HG03520 (cell line): ENCODE measurements at regions not wholly inside any gene's neighbourhood (a gene's known extent, or its start where the extent isn't known, plus 50 kb on each side); places are given as distances from the start of the nearest gene placed in this dataset.
"Not testable (repeated sequence)": the region's sequence is repeated elsewhere in the genome, so short reads cannot be mapped to it uniquely, and the experiment has no call there.

Source experiments
- ATAC-seq: cut with Tn5 transposase; IDR thresholded peaks from one replicate; pipeline ENCODE4 v1.9.1; 2021; ENCODE audit warnings: mild to moderate bottlenecking, moderate library complexity; ENCODE audit not compliant: unreplicated experiment

GRCh38 chr18:67455890-67456501, 60.5 kb downstream of the DSEL start:
- no peak for ATAC-seq

- ATAC-seq: no peak
Observed at GRCh38 chr18:67453901-67454300, 62.6 kb downstream of the DSEL start.

DNA sequence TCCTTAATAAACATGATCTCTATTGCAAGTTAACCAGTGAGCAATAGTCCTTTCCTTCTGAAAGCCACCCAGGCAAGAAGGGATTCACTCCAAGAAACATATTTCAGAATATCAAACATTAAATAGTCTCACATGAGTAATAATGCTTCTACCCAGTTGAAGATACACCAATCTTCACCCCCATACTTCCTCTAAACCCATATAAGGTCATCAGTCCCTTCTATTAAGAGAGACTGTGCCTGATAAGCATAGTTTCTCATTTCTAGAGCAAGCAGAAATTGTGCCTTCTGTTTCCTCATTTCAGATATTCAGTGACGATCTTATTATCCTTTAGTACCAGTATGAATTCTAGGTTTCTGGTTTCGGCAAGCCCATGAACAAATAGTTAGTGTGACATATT, 64.6 kb downstream of the DSEL start:
- ATAC-seq: no peak

GRCh38 chr18:67451101-67451500, 65.4 kb downstream of the DSEL start:
- not testable (repeated sequence) for ATAC-seq

GRCh38 chr18:67433971-67434370, 82.5 kb downstream of the DSEL start:
- ATAC-seq: no peak

- no peak for ATAC-seq
Observed at GRCh38 chr18:67432806-67433205, 83.7 kb downstream of the DSEL start.

GRCh38 chr18:67428805-67429204, 87.7 kb downstream of the DSEL start:
- no peak for ATAC-seq

- no peak for ATAC-seq
Observed at GRCh38 chr18:67428158-67428557, 88.4 kb downstream of the DSEL start.

DNA sequence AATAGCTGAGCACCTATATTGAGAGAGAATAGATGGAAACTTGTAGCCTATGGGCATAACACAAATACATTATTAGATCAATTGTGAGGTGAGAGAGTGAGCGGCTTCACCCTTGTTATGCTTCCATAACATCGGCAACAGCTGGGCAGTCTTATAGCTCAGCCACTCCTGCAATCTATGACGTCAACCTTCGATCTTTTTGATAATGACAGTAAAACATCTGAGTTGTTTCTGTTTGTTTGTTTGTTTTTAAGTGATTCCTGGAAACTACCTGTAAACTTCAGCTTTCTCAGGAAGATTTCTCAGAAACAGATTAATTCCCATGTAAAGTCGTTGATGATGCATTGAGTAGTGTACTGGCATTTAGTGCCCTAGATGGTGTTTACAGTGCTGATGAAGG, 90.0 kb downstream of the DSEL start:
- ATAC-seq: no peak

DNA sequence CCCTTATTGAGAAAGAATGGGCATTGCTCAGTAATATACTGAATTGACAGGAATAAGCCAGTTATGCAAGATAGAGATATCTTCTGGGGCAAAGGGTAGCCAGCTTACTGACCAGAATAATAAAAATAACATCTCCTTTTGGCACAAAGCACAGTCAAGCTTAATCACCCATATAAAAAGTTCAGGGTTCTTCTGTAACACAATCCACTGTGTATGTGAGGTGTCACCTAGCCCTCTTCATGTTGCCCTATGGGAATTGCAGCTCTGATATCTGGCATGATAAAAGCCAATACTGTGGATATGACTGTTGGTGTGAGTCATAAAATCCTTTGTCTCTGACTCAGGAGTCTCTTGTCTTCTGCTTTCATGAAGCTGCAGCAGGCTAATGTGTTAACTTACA, 90.8 kb downstream of the DSEL start:
- ATAC-seq: no peak

DNA sequence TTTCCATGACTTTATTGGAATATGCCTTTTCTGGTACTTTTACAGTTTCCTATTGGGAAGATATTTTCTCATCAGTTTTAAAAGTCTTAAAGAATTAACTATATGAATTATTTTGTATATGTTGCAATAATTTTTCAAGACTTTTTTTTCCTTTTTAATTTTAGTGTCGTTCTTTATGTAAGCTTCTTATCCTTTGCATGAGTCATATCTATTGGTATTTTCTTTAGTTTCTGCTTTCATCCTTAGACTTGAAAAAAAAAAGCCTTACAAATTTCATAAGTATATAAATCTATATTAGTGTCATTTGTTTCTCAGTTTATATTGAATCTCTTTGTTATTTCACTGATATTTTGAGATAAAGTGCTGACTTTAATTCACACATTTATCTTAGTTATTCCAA, 94.9 kb downstream of the DSEL start:
- no peak for ATAC-seq

DNA sequence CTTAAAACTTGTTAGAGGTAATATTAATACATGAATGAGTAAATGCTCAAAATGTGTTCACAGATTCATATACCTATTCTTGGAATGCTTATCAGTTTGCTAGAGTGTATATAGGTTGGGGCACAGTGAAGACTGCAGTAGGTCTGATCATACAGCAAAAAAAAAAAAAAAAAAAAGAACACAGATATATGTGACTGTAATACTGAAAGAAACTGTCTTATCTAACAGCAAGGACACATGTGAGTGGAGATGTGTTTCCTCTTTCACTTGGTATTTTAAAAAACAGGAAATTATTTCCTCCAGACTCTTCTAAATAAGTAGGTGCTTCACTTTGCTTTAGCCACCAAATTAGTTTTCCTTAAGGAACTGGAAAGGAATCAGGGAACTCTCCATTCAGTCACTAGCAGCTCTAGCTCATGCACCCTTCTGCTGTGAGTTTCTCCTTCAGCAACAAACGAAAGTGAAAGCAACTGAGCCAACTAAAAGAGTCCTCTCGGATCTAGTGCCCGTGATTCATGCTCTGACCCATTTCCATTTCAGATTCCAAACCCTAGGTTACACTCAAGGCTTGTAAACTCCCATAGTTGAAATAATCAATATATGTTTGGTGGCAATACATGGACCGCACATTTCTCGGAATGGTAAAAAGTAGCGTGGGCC, 98.5 kb downstream of the DSEL start:
- peak; percentile 85 for ATAC-seq

GRCh38 chr18:67411116-67411515, 105.4 kb downstream of the DSEL start:
- no peak for ATAC-seq

DNA sequence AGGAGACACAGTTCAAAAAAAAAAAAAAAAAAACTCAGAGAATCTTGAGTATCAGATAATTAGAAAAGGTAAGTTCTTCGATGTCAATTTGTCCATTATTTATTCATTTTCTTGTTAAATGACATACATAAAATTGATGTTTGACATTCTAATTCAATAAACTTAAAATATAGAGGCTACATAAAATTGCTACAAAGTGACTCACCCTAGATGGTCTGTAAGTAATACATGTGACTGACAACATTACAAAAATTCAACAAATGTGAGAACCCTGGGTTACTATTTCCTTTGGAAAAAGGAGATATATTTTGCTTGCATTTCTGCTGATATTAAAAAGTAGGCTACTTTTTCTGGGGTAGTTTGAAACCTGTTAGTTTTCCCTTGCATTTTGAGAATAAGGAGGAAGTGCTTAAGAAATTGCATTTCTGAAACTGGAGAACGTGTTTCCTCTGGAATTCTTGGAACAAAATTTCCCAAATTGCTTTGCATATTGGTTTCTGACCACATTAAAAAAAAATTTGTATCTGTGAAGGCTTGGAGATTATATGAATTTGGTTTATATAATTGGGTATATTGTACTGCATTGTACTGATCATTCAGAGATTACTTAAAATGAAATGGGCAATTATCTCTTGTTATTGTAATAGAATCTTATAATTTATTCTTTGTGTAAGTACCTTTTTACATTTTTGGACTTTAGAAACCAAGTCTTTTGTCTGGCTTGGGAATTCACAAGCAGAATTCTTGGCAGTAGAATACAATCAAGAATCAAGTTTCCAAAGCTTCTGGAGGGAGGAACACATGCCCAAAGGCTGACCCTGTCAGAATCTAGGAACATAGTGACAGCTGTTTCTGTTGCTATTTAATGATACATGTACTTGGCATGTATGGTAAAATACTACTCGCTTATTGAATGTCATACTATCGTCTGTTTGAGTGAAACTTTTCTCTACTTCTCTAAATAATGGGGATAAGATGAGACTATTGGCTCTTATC, 106.1 kb downstream of the DSEL start:
- no peak for ATAC-seq

DNA sequence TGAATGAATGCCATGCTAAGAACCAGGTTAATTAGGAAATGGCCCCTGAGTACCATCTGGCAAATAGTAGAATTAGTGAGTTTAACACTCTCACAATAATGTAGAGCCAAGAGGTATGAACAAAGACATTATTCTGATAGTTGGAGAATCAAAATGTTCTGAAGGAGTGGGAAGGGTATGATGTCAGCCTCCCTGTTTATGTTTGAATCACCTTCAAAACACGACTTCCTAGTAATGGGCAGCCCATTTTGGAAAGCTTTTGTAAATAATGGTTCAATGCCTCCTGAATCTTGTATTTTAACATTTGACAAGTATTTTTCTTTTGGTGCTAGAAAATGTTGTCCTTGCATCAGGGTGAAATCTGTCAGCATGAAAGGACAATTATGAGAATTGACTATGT, 108.3 kb downstream of the DSEL start:
- ATAC-seq: no peak

DNA sequence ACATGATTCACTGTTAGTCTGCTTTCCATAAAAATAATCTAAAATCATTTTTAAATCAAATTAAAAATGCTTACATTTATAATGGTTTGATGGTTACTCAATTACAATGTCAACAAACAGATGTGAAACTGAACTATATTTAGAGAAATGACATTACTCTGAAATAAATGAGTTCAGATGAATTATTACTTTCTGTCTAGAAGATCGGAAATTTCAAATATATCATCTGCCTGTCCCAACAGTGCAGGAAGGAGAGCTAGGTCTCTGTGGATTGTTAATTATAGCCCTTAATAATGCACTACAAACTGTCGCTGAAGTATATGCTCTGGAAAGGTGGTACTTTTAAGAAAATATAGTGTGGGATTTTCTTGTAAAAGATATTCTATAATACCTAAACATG, 109.8 kb downstream of the DSEL start:
- ATAC-seq: no peak

DNA sequence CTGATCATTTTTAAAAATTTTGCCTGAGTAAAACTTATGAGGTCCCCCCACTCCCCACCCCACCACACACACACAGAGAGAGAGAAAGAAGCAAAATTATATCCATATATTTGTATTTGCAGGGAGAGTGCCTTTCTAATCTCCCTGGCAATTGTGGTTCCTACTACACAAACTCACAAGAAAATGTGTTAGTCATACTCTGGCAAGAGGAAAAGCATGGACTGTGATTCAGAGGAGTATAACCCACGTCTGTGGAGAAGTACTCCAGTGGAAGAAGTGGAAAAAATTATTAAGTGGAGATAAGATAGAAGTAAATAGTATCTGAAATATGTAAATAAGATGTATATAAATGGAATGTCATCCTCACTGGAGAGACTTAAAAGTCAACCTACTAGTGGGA, 114.0 kb downstream of the DSEL start:
- ATAC-seq: no peak

DNA sequence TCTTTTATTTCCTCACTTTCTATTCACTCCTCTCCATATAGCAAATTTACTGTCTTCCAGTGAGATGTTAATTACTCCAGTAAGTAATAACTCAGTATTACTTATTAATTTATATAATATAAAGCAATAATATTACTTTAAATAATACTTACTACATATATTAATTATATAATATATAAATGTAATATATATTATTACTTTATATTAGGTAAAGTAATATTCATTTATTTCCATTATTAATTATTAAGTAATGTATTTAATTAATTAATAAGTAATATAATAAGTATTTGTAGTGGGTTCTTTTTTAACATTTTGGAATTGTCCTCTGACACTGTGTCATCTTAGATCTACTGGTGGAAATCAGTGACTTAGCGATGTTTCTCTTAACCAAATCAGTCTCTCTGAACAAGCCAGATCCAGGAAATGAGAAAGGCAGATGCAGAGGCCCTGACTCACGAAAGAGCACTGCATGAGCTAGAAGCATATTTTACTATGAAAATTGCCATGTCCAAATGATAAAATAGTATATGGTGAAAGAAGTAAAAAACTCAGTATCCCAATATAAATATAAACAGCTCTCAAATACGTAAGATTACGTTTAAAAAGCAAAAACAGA, 115.9 kb downstream of the DSEL start:
- ATAC-seq: no peak

- ATAC-seq: no peak
Observed at GRCh38 chr18:67386032-67386431, 130.5 kb downstream of the DSEL start.

DNA sequence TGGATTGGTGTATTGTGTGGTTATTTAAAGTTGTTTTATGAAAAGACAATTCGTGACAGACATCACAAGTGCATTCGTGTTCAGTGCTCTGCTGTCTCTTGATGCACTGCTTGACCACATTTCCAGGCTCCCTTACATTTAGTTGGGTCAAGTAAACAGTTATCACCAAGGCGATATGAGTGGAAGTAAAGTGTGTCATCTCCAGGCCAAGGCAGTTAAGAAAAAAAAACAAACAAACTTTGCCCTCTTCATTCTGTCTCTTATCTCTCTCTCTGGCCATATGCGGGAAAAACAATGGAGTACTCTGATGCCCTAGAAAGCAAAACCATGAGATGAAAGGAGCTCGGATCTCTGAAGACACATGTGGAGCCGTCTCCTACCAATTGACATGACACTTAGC, 131.1 kb downstream of the DSEL start:
- ATAC-seq: no peak

DNA sequence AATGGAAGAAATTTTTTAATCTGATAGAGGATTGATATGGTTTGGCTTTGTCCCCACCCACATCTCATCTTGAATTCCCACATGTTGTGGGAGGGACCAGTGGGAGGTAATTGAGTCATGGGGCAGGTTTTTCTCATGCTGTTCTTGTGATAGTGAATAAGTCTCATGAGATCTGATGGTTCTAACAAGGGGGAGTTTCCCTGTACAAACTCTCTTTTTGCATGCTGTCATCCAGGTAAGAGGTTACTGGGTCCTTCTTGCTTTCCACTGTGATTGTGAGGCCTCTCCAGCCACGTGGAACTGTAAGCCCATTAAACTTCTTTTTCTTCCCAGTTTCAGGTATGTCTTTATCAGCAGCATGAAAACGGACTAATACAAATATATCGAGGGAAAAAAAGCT, 132.5 kb downstream of the DSEL start:
- ATAC-seq: not testable (repeated sequence)
